RWPE1 (cell line): ENCODE measurements at regions not wholly inside any gene's neighbourhood (a gene's known extent, or its start where the extent isn't known, plus 50 kb on each side); places are given as distances from the start of the nearest gene placed in this dataset.

ENCODE experiments used
- CTCF ChIA-PET: fragments of 350-600 bp; sonication (Branson Sonifier 250); formaldehyde crosslinking; extraction: SDS; loops from one replicate; lab custom pipeline; 2021; lab: Yijun Ruan, JAX
- POLR2A ChIA-PET: fragments of 400-600 bp; formaldehyde crosslinking; extraction: SDS; loops from one replicate; lab custom pipeline; 2020; ENCODE audit warnings: antibody characterized with exemption; ENCODE audit not compliant: low non-redundant PET; lab: Yijun Ruan, JAX
- DNase-seq: peaks from one replicate; pipeline ENCODE4 v3.0.0; 2012; ENCODE audit warnings: low spot score
- H3K27ac ChIP-seq: fragments of 450-650 bp; 2 replicates; pipeline ENCODE4 v1.5.1; 2017
- TF ChIP-seq, protein P1 (sequence below): fragments of 450-650 bp; conservative IDR thresholded peaks from 2 replicates; pipeline ENCODE4 v1.5.1; 2017; ENCODE audit warnings: low read depth, mild to moderate bottlenecking

DNA sequence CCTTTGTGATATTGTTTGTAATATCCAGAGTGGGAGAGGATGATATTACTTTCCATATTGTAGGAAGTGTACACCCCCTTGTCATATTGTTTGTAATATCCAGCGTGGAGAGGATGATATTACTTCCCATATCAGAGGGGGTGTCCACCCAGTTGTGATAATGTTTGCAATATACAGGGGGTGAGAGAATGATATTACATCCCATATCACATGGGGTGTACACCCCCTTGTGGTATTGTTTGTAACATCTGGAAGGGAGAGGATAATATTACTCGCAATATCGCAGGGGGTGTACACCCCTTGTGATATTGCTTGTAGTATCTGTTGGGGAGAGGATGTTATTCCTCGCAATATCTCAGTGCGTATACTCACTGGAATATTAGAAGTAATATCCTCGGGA is 61.5 kb downstream of the PRSS23 start:
- no peak for DNase-seq
- TF ChIP-seq, protein P1, sequence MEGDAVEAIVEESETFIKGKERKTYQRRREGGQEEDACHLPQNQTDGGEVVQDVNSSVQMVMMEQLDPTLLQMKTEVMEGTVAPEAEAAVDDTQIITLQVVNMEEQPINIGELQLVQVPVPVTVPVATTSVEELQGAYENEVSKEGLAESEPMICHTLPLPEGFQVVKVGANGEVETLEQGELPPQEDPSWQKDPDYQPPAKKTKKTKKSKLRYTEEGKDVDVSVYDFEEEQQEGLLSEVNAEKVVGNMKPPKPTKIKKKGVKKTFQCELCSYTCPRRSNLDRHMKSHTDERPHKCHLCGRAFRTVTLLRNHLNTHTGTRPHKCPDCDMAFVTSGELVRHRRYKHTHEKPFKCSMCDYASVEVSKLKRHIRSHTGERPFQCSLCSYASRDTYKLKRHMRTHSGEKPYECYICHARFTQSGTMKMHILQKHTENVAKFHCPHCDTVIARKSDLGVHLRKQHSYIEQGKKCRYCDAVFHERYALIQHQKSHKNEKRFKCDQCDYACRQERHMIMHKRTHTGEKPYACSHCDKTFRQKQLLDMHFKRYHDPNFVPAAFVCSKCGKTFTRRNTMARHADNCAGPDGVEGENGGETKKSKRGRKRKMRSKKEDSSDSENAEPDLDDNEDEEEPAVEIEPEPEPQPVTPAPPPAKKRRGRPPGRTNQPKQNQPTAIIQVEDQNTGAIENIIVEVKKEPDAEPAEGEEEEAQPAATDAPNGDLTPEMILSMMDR: no peak
- POLR2A ChIA-PET: no interaction called here
- H3K27ac ChIP-seq: no peak overlapping the region
- CTCF ChIA-PET: no interaction called here

DNA sequence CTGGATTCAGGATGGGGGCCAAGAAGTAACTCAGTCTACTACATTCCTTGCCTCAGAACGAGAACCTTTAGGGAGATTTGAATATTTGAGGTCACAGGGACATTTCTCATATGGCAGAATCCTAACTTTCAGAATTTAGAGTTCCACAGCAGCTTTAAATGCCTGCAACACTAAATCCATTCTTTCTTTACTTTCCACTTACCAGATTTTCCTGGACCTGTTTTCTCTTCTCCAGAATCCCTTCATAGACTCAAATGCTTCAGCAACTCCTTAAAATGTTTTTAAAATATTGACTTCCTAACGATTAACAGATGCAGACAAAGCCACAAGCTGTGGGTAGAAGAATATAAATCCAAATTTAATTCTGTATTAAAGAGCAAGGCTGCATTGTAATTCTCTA is 63.1 kb downstream of the PRSS23 start:
- POLR2A ChIA-PET: no interaction called here
- no peak for DNase-seq
- no peak overlapping the region for H3K27ac ChIP-seq
- CTCF ChIA-PET: no interaction called here
- TF ChIP-seq, protein P1: no peak

DNA sequence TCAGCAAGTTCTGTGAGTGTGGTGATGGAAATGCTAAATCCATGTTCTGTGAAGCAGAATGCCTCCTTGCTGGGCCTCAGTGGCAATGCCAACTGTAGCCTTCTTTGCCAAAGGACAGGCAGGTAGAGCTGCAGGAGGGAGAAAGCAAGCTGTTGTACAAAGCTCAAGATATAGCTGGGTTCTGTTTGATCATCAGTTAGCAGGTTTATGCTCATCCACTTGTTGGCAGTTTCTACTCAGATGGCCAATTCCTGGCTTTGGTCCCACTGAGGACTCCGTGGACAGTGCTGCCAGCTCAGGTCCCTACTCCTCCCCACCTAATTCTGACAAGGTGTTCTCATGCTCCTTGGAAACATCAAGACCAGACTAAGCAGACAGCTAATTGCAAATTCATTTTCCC is 65.1 kb downstream of the PRSS23 start:
- TF ChIP-seq, protein P1: no peak
- ChIA-PET CTCF (no interaction called here), POLR2A (no interaction called here)
- no peak overlapping the region for H3K27ac ChIP-seq
- no peak for DNase-seq

GRCh38 chr11:86869531-86869930 is 69.2 kb downstream of the PRSS23 start:
- CTCF ChIA-PET: interaction anchor here (0.5 to 1.4 kb wide), 4 partner anchors 25 to 383 kb away, joined by 3 to 5 read pairs (median 4); no protein-coding TSS in a partner anchor
- TF ChIP-seq, protein P1: no peak
- no peak overlapping the region for H3K27ac ChIP-seq
- DNase-seq: no peak
- POLR2A ChIA-PET: no interaction called here

DNA sequence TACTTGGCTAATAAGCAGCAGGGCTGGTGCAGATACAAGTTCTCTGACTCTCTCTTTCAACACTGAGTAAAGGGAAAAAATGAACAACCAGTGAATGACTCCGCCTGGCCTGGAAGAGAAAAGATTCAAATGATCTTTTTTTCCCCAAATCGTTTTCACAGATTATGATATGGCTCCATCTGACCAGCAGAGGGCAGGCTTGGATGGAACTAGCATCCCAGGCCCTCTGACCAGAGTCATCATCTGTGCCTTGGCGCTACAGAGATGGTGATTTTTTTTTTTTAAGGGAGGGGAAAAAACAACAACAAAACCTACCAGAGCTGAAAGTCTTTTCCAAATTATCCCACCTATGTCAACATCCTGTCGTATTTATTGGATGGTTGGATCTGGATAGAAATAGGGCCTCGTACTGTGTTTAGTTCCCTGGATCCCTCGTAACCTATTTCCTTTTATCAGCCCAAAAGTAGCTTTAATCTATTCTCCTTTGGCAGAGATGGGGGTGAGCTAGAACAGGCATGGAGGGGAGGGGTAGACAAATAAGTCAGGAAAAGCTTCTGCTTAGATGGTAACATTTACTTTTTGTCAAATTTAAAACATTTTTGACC is 69.7 kb downstream of the PRSS23 start:
- CTCF ChIA-PET: interaction anchor here (0.5 to 1.4 kb wide), 16 partner anchors 25 to 1647 kb away, joined by 3 to 5 read pairs (median 3); no protein-coding TSS in a partner anchor

DNA sequence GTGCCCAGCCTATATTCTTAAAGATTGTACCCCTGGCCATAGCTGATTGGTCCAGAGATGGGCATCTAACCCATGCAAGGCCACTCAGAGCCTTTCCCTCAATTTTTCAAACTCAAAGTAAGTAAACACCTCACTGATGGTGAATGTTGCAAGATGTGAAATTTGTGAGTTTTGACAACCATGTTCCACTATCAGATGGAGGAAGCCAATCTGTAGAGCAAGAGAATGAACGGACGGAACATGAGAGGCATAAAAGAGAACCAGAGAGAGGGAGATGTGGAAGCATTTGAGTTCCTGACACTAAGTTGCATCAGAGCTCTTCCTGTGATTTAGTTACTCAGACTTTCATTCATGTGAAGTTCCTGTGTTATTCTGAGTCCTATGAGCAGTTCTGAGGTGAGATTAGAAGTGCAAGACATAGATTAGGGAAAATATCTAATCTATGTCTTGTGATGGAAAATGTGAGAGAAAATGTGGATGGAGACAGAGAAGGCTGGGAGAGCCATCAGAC is 73.3 kb downstream of the PRSS23 start:
- H3K27ac ChIP-seq: no peak overlapping the region
- DNase-seq: no peak
- TF ChIP-seq, protein P1: no peak
- ChIA-PET POLR2A (no interaction called here), CTCF (no interaction called here)

More for the DNA sequence above, 69.7 kb downstream of the PRSS23 start:
- POLR2A ChIA-PET: no interaction called here
- TF ChIP-seq, protein P1: peak; percentile 83
- peak; percentile 60 for DNase-seq
- no peak overlapping the region for H3K27ac ChIP-seq
